GM23338 (cell line): ENCODE measurements at regions not wholly inside any gene's neighbourhood (a gene's known extent, or its start where the extent isn't known, plus 50 kb on each side); places are given as distances from the start of the nearest gene placed in this dataset.

ENCODE experiments used
- ATAC-seq: fragments of 200-7000 bp; cut with Tn5 transposase; 3 replicates; pipeline ENCODE4 v1.9.1; 2020
- DNase-seq: peaks from one replicate; pipeline ENCODE4 v3.0.0-alpha.2; 2015; ENCODE audit warnings: low spot score
- H2AFZ ChIP-seq: fragments of 200-600 bp; sonication (generic); 2 replicates; pipeline ENCODE4 v1.8.0; 2016; ENCODE audit warnings: antibody characterized with exemption, mild to moderate bottlenecking, moderate library complexity
- H3F3A ChIP-seq: fragments of 200-600 bp; sonication (generic); replicated peaks from 2 replicates; pipeline ENCODE4 v1.8.0; 2017; ENCODE audit warnings: antibody characterized with exemption, mixed run types, low read depth
- H3K27ac ChIP-seq: fragments of 200-600 bp; sonication (generic); 2 replicates; pipeline ENCODE4 v1.6.1; 2016; ENCODE audit warnings: low read depth
- H3K27me3 ChIP-seq: fragments of 200-600 bp; sonication (generic); 2 replicates; pipeline ENCODE4 v1.8.0; 2016; ENCODE audit warnings: mild to moderate bottlenecking, mixed run types, moderate library complexity; ENCODE audit not compliant: insufficient read depth
- H3K36me3 ChIP-seq: fragments of 200-600 bp; sonication (generic); 2 replicates; pipeline ENCODE4 v1.8.0; 2016; ENCODE audit warnings: mild to moderate bottlenecking; ENCODE audit not compliant: insufficient read depth
- H3K4me1 ChIP-seq: fragments of 200-600 bp; sonication (generic); 2 replicates; pipeline ENCODE4 v1.8.0; 2016; ENCODE audit warnings: mild to moderate bottlenecking, moderate library complexity; ENCODE audit not compliant: insufficient read depth
- H3K4me2 ChIP-seq: fragments of 200-600 bp; sonication (generic); 2 replicates; pipeline ENCODE4 v1.7.1; 2017; ENCODE audit warnings: mixed run types
- H3K4me3 ChIP-seq: fragments of 200-600 bp; sonication (generic); 2 replicates; pipeline ENCODE4 v1.6.1; 2016; ENCODE audit warnings: mixed run types
- H3K79me2 ChIP-seq: fragments of 200-600 bp; sonication (generic); replicated peaks from 2 replicates; pipeline ENCODE4 v1.8.0; 2017; ENCODE audit warnings: mild to moderate bottlenecking; ENCODE audit not compliant: insufficient read depth
- H3K9me2 ChIP-seq: fragments of 200-600 bp; sonication (generic); 2 replicates; pipeline ENCODE4 v1.8.0; 2017; ENCODE audit not compliant: insufficient read depth
- H4K20me1 ChIP-seq: fragments of 200-600 bp; sonication (generic); replicated peaks from 2 replicates; pipeline ENCODE4 v1.8.0; 2017; ENCODE audit warnings: mild to moderate bottlenecking; ENCODE audit not compliant: insufficient read depth
- H3K27ac Mint-ChIP-seq: 2 replicates; pipeline ENCODE4 v1.8.0; 2020; ENCODE audit warnings: inconsistent platforms, mild to moderate bottlenecking, moderate library complexity, mixed read lengths
- H3K27me3 Mint-ChIP-seq: 3 replicates; pipeline ENCODE4 v1.8.0; 2022; ENCODE audit warnings: low read depth, mild to moderate bottlenecking, moderate library complexity, mixed read lengths, inconsistent platforms; ENCODE audit not compliant: insufficient read depth, poor library complexity
- H3K36me3 Mint-ChIP-seq: 3 replicates; pipeline ENCODE4 v1.8.0; 2021; ENCODE audit warnings: low read depth, mild to moderate bottlenecking, inconsistent platforms, moderate library complexity, mixed read lengths
- H3K4me1 Mint-ChIP-seq: 3 replicates; pipeline ENCODE4 v1.8.0; 2020; ENCODE audit warnings: mild to moderate bottlenecking, inconsistent platforms, mixed read lengths
- H3K4me3 Mint-ChIP-seq: 3 replicates; pipeline ENCODE4 v1.8.0; 2021; ENCODE audit warnings: moderate library complexity, mild to moderate bottlenecking, inconsistent platforms, mixed read lengths
- H3K9me3 Mint-ChIP-seq: 3 replicates; pipeline ENCODE4 v1.8.0; 2020; ENCODE audit warnings: moderate library complexity, mild to moderate bottlenecking, inconsistent platforms, mixed read lengths
- CREB1 ChIP-seq: fragments of 250-450 bp; sonication (Bioruptor Pico); IDR thresholded peaks from 2 replicates; pipeline ENCODE4 v1.5.0; 2020; ENCODE audit warnings: low read depth, mild to moderate bottlenecking, moderate library complexity
- ETS1 ChIP-seq: IDR thresholded peaks from 2 replicates; pipeline ENCODE4 v1.6.1; 2016; ENCODE audit warnings: antibody characterized with exemption
- EZH2 ChIP-seq: fragments of 200-600 bp; sonication (generic); IDR thresholded peaks from one replicate; pipeline ENCODE4 v1.8.0; 2017; ENCODE audit warnings: antibody characterized with exemption, mild to moderate bottlenecking, low read depth; ENCODE audit not compliant: unreplicated experiment
- EZH2phosphoT487 ChIP-seq: fragments of 200-600 bp; sonication (generic); IDR thresholded peaks from one replicate; pipeline ENCODE4 v1.8.1; 2018; ENCODE audit warnings: antibody characterized with exemption; ENCODE audit not compliant: unreplicated experiment
- JUNB ChIP-seq: IDR thresholded peaks from one replicate; pipeline ENCODE4 v1.6.1; 2016; ENCODE audit warnings: antibody characterized with exemption; ENCODE audit not compliant: unreplicated experiment
- NANOG ChIP-seq: IDR thresholded peaks from 2 replicates; pipeline ENCODE4 v1.6.1; 2016; ENCODE audit warnings: antibody characterized with exemption, borderline replicate concordance
- POLR2AphosphoS5 ChIP-seq: IDR thresholded peaks from 2 replicates; pipeline ENCODE4 v1.6.1; 2016; ENCODE audit warnings: antibody characterized with exemption, low read depth
- REST ChIP-seq: IDR thresholded peaks from one replicate; pipeline ENCODE4 v1.6.1; 2018; ENCODE audit warnings: antibody characterized with exemption; ENCODE audit not compliant: unreplicated experiment
- STAT1 ChIP-seq: IDR thresholded peaks from one replicate; pipeline ENCODE4 v1.6.1; 2016; ENCODE audit warnings: antibody characterized with exemption; ENCODE audit not compliant: unreplicated experiment
- ZNF114 ChIP-seq: fragments of 250-450 bp; sonication (Bioruptor Pico); IDR thresholded peaks from 2 replicates; pipeline ENCODE4 v1.5.0; 2020; ENCODE audit warnings: mild to moderate bottlenecking, moderate library complexity
- ZNF331 ChIP-seq: fragments of 250-450 bp; sonication (Bioruptor Pico); IDR thresholded peaks from 2 replicates; pipeline ENCODE4 v1.5.0; 2020; ENCODE audit warnings: low read depth, mild to moderate bottlenecking, moderate library complexity
- ZNF462 ChIP-seq: fragments of 250-450 bp; sonication (Bioruptor Pico); IDR thresholded peaks from 2 replicates; pipeline ENCODE4 v1.5.0; 2020; ENCODE audit warnings: mild to moderate bottlenecking, moderate library complexity

DNA sequence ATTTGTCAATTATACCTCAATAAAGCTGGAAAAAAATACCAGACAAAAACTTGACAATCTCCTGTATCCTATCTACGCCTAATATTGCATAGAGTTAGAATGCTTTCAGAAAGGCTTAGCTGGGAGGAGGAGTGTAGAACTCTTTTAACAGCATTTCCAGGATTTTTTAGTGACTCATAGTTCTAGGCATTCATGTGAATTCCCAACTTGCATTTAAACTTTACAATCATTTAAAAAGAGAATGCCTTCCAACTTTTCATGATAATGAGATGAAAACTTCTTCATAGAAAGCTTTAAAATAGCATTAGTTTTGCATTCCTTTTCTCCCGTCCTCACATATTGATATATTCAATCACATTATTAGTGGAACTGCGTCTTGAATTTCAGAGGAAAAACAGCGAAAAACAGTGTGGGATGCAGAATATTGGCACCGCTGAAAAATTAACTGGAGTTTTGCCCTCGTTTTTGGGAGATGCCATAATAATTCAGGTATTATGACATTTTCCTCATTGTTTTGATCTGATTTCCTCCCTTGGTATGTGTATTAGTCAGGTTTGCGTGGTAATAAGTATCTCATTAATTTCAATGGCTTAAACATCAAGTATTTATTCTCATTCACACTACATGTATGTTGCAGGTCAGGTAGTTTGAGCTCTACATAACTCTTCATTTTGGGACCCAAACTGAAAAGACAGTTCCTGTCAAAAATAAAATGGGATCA lies 293.2 kb upstream of the FIGN start (continued):
- TF ChIP-seq ETS1: no peak
- TF ChIP-seq JUNB: no peak
- no peak for TF ChIP-seq ZNF331 (CRISPR knock-in tag)
- TF ChIP-seq POLR2AphosphoS5: no peak

GRCh38 chr2:164024396-164024795 lies 288.6 kb upstream of the FIGN start:
- no peak overlapping the region for H3K27ac Mint-ChIP-seq
- peaks cover 10% of the 10 kb centered on the region for H3K4me1 Mint-ChIP-seq
- no peak for DNase-seq
- no peak for TF ChIP-seq ZNF114 (CRISPR knock-in tag)
- TF ChIP-seq POLR2AphosphoS5: no peak
- no peak for TF ChIP-seq ETS1
- no peak for TF ChIP-seq NANOG
- no peak for TF ChIP-seq EZH2
- TF ChIP-seq JUNB: no peak
- no peak for TF ChIP-seq REST
- no peak for TF ChIP-seq CREB1
- TF ChIP-seq ZNF331 (CRISPR knock-in tag): no peak
- TF ChIP-seq EZH2phosphoT487: no peak
- TF ChIP-seq STAT1: no peak
- TF ChIP-seq ZNF462 (CRISPR knock-in tag): no peak

More at GRCh38 chr2:164024396-164024795, 288.6 kb upstream of the FIGN start:
- Histone ChIP-seq H3F3A (no peaks in the 10 kb centered on the region), H3K79me2 (no peaks in the 10 kb centered on the region), H3K36me3 (no peaks in the 10 kb centered on the region; the same call in 1 of the 2 replicates), H3K4me2 (no peak overlapping the region), H4K20me1 (no peaks in the 10 kb centered on the region), H3K9me2 (no peaks in the 10 kb centered on the region; the same call in none of the 2 replicates), H3K27me3 (no peaks in the 10 kb centered on the region), H3K27ac (no peak overlapping the region), H3K4me3 (no peak overlapping the region), H2AFZ (no peak overlapping the region), H3K4me1 (peaks cover 11% of the 10 kb centered on the region; the same call in 1 of the 2 replicates)
- no peaks in the 10 kb centered on the region for H3K36me3 Mint-ChIP-seq
- ATAC-seq: no peak
- no peaks in the 10 kb centered on the region for H3K27me3 Mint-ChIP-seq
- no peaks in the 10 kb centered on the region for H3K9me3 Mint-ChIP-seq
- no peak overlapping the region for H3K4me3 Mint-ChIP-seq
